ENCODE measurements at regions not wholly inside any gene's neighbourhood (a gene's known extent, or its start where the extent isn't known, plus 50 kb on each side); places are given as distances from the start of the nearest gene placed in this dataset.

- no peak for DNase-seq (ENCODE audit: low read depth)
- H3K4me3 ChIP-seq (ENCODE audit: low read depth, low read length) = no peak overlapping the region
- no peak for TF ChIP-seq CTCF (IDR thresholded peaks at IDR 0.05; ENCODE audit: control insufficient read depth, extremely low read depth, insufficient read depth)
Observed at GRCh38 chr14:96693252-96693820, 103.8 kb upstream of the VRK1 start.

DNA sequence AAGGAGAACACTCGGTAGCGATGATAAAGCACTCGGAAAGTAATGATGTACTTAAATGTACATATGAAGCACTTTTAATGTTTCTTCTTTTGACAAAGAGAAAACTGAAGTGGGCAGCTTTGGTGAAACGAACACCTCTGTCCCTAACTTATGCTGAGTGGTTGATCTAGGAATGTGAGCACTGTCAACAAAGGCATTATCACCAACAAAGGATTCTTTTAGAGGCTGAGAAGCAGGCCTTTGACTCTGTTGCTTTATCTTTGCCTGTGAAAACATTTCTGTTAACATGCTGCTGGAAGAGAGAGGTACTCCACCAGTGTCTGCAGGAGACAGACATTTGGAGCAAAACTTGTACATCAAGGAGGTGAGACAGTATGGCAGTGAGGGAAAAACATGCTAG lies 103.2 kb upstream of the VRK1 start:
- no peak overlapping the region for H3K4me3 ChIP-seq (ENCODE audit: low read depth, low read length)
- TF ChIP-seq CTCF (IDR thresholded peaks at IDR 0.05; ENCODE audit: control insufficient read depth, extremely low read depth, insufficient read depth) = no peak
- no peak for DNase-seq (ENCODE audit: low read depth)

DNA sequence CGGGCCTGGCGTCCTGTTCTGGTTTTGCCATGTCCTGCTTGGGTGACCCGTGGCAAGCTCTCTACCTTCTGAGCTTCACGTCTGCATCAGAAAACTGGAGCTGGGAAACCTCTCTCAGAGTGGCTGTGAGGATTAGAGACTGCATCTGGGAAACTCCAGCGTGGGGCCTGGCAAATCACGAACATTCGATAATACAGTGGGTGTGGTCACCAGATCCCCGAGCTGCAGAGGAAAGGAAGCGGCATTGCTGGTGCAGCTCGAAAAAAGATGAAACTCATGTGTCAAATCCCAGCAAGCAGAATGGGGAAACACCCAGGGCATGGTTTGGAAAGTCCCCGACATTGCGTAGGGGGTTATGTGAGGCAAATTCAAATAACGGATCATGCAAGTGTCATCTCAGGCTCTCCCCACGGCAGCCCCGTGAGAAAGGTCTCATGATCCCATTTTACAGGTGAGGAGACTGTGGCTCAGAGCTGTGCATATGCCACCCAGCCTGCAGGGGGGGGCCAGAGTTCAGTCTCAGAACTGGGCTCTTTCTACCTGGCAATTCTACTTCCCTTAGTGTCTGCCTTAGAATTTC lies 98.1 kb upstream of the VRK1 start:
- no peak overlapping the region for H3K4me3 ChIP-seq (ENCODE audit: low read depth, low read length)
- no peak for DNase-seq (ENCODE audit: low read depth)
- no peak for TF ChIP-seq CTCF (IDR thresholded peaks at IDR 0.05; ENCODE audit: control insufficient read depth, extremely low read depth, insufficient read depth)

GRCh38 chr14:96699666-96700065 lies 97.5 kb upstream of the VRK1 start:
- no peak for DNase-seq (ENCODE audit: low read depth)
- H3K4me3 ChIP-seq (ENCODE audit: low read depth, low read length) = no peak overlapping the region
- TF ChIP-seq CTCF (IDR thresholded peaks at IDR 0.05; ENCODE audit: control insufficient read depth, extremely low read depth, insufficient read depth) = no peak

DNA sequence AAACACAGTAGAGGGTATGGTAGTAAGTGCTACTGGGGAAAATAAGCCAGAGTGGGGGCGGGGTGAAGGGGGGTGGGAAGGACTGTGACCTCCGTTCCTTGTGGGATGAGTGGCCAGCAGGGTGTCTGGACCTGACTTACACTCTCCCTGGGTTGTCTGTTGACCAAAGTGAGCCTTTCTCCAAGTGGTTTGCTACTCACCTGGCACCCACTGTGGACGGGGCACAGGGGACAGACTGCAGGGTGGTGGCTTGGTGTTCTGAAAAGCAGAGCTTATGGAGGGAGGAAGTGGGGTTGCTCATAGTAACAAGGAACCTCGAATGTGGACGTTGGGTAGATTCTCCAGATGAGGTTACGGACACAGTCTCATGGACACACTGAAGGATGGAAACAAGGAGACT lies 94.4 kb upstream of the VRK1 start:
- no peak overlapping the region for H3K4me3 ChIP-seq (ENCODE audit: low read depth, low read length)
- no peak for TF ChIP-seq CTCF (IDR thresholded peaks at IDR 0.05; ENCODE audit: control insufficient read depth, extremely low read depth, insufficient read depth)
- no peak for DNase-seq (ENCODE audit: low read depth)

- no peak for TF ChIP-seq CTCF (IDR thresholded peaks at IDR 0.05; ENCODE audit: control insufficient read depth, extremely low read depth, insufficient read depth)
- DNase-seq (ENCODE audit: low read depth) = no peak
Observed at GRCh38 chr14:96705422-96706092, 91.6 kb upstream of the VRK1 start.

More at GRCh38 chr14:96705422-96706092, 91.6 kb upstream of the VRK1 start:
- no peak overlapping the region for H3K4me3 ChIP-seq (ENCODE audit: low read depth, low read length)

All from LNCaP clone FGC (cell line).